ENCODE measurements at regions not wholly inside any gene's neighbourhood (a gene's known extent, or its start where the extent isn't known, plus 50 kb on each side); places are given as distances from the start of the nearest gene placed in this dataset.
"Not testable (repeated sequence)": the region's sequence is repeated elsewhere in the genome, so short reads cannot be mapped to it uniquely, and the experiment has no call there.

DNA sequence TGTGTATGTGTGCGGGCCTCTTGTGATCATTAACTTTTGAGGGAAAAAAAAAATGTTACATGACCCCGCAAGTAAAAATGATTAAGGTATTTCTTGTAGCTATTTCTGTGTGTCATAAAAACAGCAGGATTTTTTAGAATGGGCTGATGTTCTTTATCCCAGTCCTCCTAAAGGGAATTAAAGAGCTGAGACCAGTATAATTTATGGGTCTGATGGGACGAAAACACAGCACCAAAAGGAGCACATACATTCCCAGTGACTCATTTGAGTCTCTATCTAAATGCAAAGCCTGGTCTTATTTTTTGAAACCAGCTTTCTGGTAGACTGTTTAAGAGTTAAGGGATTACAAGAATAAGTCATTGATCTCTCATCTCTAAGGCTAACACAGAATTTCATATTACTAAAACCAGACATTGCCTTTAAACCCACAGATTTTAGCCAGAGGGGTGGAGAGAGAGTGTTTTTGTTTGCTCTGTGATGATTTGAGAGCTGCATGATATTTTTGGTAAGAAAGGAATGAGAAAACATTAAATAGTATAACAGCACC, 342.3 kb upstream of the EPHA4 start:
- no peak for DNase-seq

DNA sequence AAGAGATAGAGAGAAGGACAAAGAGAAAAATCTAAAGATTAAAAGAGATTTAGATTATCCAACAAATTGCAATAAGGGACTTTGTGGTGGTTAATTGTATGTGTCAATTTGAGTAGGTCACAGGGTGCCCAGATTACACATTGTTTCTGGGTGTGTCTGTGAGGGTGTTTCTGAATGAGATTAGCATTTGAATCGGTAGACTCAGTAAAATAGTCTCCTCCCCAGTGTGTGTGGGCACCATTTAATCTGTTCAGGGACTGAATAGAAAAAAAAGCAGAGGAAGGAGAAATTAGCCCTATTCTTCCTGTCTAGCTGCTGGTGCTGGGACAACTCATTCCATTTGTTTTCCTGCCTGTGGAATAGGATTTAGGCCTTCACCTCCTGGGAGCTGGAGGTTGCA, 339.8 kb upstream of the EPHA4 start:
- DNase-seq, result no peak

DNA sequence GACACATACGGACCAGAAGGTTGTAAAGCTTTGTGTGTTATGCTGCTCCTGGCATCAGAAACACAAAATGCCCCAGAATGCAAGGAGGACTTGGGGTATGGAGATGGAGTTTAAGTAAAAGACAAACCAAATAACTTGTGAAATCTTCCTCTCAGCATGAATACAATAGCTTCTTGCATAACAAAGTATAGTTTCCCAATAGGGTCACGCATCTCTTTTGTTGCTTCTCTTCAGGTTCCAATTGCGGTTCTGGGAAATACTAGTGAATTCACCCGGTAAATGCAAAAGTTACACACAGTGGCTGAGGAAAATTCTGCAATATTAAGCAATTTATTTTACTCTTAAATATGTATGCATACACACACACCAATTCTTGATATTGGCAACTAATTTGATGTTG, 339.2 kb upstream of the EPHA4 start:
- DNase-seq, result no peak

GRCh38 chr2:221908518-221908917, 336.4 kb upstream of the EPHA4 start:
- DNase-seq, result no peak

GRCh38 chr2:221897718-221898117, 325.6 kb upstream of the EPHA4 start:
- no peak for DNase-seq

- no peak for DNase-seq
Measured at GRCh38 chr2:221896505-221897151, 324.5 kb upstream of the EPHA4 start.

DNA sequence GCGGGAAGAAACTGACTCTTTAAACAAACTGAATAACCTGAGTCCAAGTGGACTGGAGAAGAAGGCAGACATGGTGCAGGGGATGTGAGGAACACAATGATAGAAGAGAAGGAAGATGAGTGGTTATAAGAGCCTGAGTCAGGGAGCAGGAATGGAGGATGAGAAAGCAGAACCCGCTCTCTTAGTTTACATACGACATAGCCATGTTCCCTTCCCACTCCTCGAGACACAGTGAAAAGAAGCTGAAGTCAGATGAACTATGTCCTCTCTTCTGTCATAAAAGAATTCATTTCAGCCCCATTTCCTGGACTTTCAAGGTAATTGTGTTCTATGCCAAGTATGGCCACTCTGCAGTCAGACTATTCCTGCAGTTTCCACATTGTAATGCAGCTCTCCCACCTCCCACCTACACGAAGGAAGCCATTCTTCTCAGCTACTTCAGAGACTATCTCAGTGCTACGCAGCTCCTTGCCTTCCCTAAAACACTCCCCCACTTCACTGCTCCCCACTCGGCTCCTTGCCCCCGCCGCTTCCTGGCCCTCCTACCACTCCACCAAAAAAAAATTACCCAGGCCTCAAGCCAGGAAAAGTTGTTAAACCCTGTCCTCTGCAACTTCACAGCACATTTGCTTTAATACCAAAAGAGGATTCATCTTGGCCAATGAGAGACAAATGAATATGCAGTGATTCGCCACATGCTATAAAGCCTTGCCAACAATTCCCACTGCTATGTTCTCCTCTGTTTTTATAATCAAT, 323.4 kb upstream of the EPHA4 start:
- no peak for DNase-seq

DNA sequence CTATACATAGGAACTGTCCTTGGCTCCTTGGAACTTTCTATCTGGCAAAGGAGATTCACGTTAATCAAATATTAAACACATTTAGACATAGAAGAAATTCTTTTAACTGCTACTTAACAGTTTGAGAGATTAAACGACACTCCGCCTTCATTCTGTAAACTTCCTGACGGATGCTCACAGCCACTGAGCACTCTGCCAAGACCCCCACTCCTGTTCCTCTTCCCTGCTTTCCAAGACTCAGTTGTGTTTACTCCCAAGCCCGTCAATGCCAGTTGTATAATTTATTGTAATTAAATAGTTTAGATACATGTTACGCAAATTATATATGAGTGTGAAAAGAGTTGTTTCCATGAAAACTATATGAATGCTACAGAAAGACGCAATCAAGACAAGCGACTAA, 321.4 kb upstream of the EPHA4 start:
- DNase-seq, result no peak

DNA sequence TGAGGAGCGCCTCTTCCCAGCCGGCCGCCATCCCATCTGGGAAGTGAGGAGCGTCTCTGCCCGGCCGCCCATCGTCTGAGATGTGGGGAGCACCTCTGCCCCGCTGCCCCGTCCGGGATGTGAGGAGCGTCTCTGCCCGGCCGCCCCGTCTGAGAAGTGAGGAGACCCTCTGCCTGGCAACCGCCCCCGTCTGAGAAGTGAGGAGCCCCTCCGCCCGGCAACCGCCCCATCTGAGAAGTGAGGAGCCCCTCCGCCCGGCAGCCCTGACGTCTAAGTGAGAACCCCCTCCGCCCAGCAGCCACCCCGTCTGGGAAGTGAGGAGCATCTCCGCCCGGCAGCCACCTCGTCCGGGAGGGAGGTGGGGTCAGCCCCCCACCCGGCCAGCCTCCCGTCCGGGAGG, 319.9 kb upstream of the EPHA4 start:
- not testable (repeated sequence) for DNase-seq

DNA sequence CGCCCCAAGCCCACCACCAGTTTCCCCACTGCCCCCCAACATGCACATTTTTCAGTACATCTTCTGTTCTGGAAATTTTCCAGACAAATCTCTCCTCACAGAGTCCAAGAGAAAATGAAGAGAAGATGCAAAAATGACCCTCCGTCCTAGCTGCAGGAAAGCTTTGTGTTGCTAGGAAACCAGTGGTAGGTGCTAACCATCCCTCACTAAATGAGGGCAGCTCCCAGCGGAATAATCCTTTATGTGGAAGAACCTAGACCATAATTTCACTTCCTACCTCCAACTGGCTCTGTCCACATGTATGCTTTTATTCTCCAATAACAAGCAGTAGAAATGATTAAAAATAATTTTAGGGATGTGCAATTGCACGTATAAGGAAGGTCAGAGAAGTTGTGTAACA, 311.9 kb upstream of the EPHA4 start:
- DNase-seq, result no peak

DNA sequence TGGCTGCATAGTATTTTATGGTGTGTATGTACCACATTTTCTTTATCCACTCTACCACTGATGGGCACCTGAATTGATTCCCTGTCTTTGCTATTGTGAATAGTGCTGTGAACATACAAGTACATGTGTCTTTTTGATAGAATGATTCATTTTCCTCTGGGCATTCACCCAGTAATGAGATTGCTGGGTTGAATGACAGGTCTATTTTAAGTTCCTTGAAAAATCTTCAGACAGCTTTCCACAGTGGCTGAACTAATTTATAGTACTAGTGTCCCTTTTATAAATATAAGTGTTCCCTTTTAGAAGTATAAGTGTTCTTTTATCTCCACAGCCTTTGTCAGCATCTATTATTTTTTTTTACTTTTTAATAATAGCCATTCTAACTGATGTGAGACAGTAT, 303.9 kb upstream of the EPHA4 start:
- DNase-seq, result no peak

GRCh38 chr2:221874444-221874843, 302.3 kb upstream of the EPHA4 start:
- DNase-seq, result no peak

GRCh38 chr2:221857719-221858118, 285.6 kb upstream of the EPHA4 start:
- no peak for DNase-seq

- no peak for DNase-seq
Measured at GRCh38 chr2:221853297-221853696, 281.2 kb upstream of the EPHA4 start.

DNA sequence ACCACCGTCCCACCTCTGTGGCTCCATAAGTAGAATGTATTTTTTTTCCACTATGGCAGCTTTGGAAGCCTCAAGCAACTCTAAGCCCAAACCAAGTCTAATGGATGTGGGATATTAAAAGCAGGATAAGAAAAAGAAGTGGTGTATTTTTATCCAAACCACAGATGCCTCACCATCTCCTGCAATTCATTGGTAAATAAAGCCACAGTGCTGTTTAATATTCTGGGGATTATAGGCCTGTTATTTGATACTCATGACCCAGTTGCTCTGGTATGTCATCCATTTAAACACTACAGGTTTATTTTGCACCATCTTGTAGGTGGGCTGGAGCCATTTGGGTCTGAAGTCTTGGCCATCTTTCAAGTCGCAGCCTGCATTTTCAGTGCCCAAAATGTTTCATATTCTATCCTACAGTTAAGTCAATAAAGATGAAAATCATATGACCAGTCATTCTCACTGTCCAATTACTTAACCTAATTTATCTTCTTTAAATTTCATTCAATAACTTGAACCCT, 279.5 kb upstream of the EPHA4 start:
- no peak for DNase-seq

GRCh38 chr2:221850076-221850475, 278.0 kb upstream of the EPHA4 start:
- DNase-seq, result no peak

DNA sequence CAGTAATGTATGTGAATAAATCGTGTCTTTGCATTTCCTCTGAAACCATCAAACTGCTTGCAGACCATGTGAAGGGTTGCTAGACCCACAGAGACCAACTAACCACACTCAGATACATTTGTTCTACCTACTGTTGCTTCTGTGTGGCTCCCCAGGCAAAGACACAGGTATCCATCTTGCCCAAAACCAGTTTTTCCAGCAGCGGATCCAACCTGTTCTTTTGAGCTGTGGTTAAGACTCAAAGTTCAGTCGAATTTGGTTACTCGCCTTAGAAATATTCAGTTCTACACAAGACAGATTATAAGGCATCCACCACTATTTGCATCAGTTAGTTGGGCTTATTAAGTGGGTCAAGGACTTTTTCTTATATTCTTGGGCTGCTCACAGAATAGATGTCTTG, 276.2 kb upstream of the EPHA4 start:
- no peak for DNase-seq

DNA sequence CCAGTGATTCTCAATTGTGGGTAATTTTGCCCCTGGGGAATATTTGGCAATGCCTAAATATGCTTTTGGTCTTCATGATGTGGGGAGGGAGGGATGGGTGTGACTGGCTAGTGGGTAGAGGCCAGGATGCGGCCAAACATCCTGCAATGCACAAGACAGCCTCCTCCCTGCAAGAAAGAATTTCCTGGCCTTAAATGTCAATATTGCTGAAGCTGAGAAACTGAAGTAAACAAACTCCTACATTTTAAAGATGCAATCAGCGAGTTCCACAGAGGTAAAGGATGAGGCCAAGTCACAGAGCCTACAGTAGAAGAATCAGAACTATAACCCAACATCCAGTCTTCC, 272.9 kb upstream of the EPHA4 start:
- no peak for DNase-seq

GRCh38 chr2:221844212-221845020, 272.3 kb upstream of the EPHA4 start:
- DNase-seq, result no peak

DNA sequence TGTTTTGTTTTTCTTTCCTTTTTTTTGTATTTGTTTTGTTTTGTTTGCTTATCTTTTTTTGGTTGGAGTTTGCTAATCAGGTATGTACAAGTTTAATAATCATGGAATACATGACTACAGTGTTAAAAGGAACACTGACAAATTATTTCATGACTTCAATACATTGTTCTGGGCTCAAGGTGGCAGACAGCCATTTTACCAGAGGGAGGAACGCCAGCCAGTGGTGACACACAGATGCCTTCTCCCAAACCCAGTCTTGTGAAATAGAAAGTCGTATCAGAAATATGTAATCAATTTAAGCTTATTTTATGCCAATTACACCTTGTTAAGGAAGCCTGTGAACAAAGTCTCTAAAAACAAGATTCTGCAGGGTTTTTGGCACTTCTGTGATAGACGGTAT, 264.0 kb upstream of the EPHA4 start:
- no peak for DNase-seq

DNA sequence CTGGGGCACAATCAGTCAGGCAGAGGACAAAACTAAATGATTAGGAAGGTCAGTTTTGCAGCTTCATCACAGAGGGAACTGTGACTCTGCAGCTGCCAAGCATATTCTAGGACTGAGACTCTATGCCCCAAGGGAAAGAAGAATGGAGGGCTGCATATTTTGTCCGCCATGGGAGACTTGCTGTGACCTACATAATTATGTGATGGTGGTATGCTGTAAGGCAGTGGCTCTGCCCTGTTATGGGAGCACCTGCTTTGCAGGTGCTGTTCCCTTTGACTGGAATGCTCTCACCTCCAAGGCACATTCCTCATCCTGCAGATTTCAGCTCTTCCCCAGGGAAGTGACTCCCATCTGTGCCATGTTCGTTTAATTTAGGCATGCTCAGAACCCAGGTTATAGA, 261.9 kb upstream of the EPHA4 start:
- no peak for DNase-seq

DNA sequence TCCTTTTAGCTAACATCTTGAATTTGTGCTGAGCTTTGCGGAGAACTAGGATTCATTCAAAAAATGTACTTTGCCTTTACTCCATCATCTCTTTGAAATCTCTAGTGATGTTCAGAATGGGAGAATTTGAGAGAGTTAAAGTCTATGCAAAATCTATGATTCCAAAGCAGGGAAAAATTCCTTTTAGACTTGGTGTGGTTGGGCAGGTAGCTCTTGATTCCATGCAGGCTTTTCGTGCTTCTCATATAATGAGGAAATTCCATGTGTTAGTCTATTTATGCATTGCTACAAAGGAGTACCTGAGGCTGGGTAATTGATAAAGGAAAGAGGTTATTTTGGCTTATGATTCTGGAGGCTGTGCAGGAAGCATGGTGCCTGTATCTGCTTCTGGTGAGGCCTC, 258.9 kb upstream of the EPHA4 start:
- DNase-seq, result no peak

GRCh38 chr2:221822416-221822815, 250.3 kb upstream of the EPHA4 start:
- no peak for DNase-seq
